ENCODE measurements at regions not wholly inside any gene's neighbourhood (a gene's known extent, or its start where the extent isn't known, plus 50 kb on each side); places are given as distances from the start of the nearest gene placed in this dataset.
"Not testable (repeated sequence)": the region's sequence is repeated elsewhere in the genome, so short reads cannot be mapped to it uniquely, and the experiment has no call there.

DNA sequence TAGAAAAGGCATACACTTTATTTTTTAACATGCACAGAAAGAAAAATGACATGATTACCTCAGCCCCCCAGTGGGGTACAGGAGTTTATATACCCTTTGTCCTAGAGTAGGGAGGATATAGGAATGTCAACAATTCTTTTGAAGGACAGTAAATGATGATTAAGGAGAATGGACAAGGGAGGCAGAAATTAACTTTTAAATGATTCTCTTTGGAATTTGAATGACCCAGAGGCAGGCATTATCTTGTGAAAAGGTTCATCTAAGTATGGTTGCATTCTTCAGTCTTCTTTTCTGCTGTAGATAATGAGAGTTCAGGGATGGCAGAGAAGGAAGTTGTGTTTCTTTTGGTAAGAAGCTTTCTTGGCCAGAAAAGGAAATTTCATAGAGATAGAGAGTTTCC is 971.3 kb downstream of the CNTNAP5 start:
- Histone ChIP-seq H3K27me3 (ENCODE audit: control insufficient read depth, insufficient read depth, low read length) (no peaks in the 10 kb centered on the region), H3K9me3 (ENCODE audit: control insufficient read depth in 2 of 3, insufficient read depth in 1 of 3, low read length in 3 of 3) (no peaks in the 10 kb centered on the region), H3K9ac (ENCODE audit: low read length in 3 of 3) (no peak overlapping the region), H3K4me1 (ENCODE audit: control insufficient read depth in 2 of 3, insufficient read depth in 2 of 3, low read depth in 1 of 3, low read length in 3 of 3) (no peaks in the 10 kb centered on the region), H3K27ac (ENCODE audit: low read depth in 2 of 2, low read length in 2 of 2) (no peak overlapping the region), H3K4me3 (ENCODE audit: low read length in 3 of 3) (no peak overlapping the region), H3K36me3 (ENCODE audit: control insufficient read depth in 2 of 3, insufficient read depth in 3 of 3, low read length in 3 of 3) (no peaks in the 10 kb centered on the region)
- intact Hi-C loops (cut with DNase I): no loop called here
- no peak for DNase-seq
- TF ChIP-seq, protein P1, sequence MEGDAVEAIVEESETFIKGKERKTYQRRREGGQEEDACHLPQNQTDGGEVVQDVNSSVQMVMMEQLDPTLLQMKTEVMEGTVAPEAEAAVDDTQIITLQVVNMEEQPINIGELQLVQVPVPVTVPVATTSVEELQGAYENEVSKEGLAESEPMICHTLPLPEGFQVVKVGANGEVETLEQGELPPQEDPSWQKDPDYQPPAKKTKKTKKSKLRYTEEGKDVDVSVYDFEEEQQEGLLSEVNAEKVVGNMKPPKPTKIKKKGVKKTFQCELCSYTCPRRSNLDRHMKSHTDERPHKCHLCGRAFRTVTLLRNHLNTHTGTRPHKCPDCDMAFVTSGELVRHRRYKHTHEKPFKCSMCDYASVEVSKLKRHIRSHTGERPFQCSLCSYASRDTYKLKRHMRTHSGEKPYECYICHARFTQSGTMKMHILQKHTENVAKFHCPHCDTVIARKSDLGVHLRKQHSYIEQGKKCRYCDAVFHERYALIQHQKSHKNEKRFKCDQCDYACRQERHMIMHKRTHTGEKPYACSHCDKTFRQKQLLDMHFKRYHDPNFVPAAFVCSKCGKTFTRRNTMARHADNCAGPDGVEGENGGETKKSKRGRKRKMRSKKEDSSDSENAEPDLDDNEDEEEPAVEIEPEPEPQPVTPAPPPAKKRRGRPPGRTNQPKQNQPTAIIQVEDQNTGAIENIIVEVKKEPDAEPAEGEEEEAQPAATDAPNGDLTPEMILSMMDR (IDR thresholded peaks at IDR 0.05; ENCODE audit: borderline replicate concordance, extremely low read depth, insufficient read depth): no peak
- no peak for FAIRE-seq

DNA sequence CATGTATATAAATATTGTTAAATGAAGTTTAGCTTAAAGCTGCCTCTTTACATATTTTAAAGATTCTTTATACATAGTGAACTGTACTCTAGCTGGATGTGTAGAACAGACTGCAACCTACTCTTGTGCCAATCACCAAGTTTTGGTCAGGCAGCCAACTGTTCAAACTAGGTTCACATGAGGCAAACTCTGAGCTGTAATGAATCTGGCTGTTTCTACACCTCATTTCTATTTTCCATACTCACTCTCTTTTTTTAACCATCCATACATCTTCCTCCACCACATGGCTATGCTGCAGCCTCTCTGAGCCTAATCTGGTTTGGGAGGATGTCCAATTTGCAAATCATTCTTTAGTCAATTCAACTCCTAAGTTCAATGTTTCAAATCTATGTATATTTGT is 974.8 kb downstream of the CNTNAP5 start:
- Histone ChIP-seq H3K9me3 (ENCODE audit: control insufficient read depth in 2 of 3, insufficient read depth in 1 of 3, low read length in 3 of 3) (no peaks in the 10 kb centered on the region), H3K36me3 (ENCODE audit: control insufficient read depth in 2 of 3, insufficient read depth in 3 of 3, low read length in 3 of 3) (no peaks in the 10 kb centered on the region), H3K4me1 (ENCODE audit: control insufficient read depth in 2 of 3, insufficient read depth in 2 of 3, low read depth in 1 of 3, low read length in 3 of 3) (no peaks in the 10 kb centered on the region), H3K9ac (ENCODE audit: low read length in 3 of 3) (no peak overlapping the region), H3K4me3 (ENCODE audit: low read length in 3 of 3) (no peak overlapping the region), H3K27me3 (ENCODE audit: control insufficient read depth, insufficient read depth, low read length) (no peaks in the 10 kb centered on the region), H3K27ac (ENCODE audit: low read depth in 2 of 2, low read length in 2 of 2) (no peak overlapping the region)
- TF ChIP-seq, protein P1 (IDR thresholded peaks at IDR 0.05; ENCODE audit: borderline replicate concordance, extremely low read depth, insufficient read depth): no peak
- DNase-seq (no peak), FAIRE-seq (no peak)
- intact Hi-C loops (cut with DNase I): no loop called here

DNA sequence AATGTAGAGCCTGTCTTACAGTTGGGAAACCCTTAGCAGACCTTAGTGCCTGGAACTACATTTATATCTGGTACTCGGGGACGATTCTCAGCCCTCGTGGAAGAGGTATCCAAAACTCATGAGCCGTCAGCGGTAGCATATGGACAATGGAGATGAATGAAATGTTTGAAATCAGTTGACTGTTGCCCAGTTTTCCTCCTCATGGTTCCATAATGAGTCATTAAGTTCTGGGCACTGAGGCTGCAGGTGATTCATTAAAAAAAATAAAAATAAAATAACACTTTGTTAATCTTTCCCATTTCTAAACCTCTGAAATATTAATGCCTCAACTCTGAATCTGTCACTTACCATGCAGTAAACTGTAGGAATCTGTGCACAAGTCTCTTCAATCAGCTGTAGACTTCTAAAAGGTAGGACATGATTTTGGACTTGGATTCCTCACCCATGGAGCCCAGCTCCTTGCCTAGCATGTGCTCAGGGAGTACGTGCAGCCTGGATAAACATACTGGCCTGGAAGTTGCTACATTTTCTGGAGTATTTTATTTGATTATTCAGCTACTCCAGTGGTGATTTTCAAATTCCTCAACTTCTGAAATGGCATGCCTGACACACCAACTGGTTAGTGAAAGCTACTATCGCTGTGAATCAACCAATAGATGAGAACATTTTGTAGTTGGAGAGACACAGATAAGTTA is 979.2 kb downstream of the CNTNAP5 start:
- Histone ChIP-seq H3K27ac (ENCODE audit: low read depth in 2 of 2, low read length in 2 of 2) (no peak overlapping the region), H3K36me3 (ENCODE audit: control insufficient read depth in 2 of 3, insufficient read depth in 3 of 3, low read length in 3 of 3) (no peaks in the 10 kb centered on the region), H3K4me1 (ENCODE audit: control insufficient read depth in 2 of 3, insufficient read depth in 2 of 3, low read depth in 1 of 3, low read length in 3 of 3) (no peaks in the 10 kb centered on the region), H3K9me3 (ENCODE audit: control insufficient read depth in 2 of 3, insufficient read depth in 1 of 3, low read length in 3 of 3) (no peaks in the 10 kb centered on the region), H3K9ac (ENCODE audit: low read length in 3 of 3) (no peak overlapping the region), H3K27me3 (ENCODE audit: control insufficient read depth, insufficient read depth, low read length) (no peaks in the 10 kb centered on the region), H3K4me3 (ENCODE audit: low read length in 3 of 3) (no peak overlapping the region)
- FAIRE-seq: no peak
- TF ChIP-seq, protein P1 (IDR thresholded peaks at IDR 0.05; ENCODE audit: borderline replicate concordance, extremely low read depth, insufficient read depth): no peak
- DNase-seq: no peak
- intact Hi-C loops (cut with DNase I): no loop called here

DNA sequence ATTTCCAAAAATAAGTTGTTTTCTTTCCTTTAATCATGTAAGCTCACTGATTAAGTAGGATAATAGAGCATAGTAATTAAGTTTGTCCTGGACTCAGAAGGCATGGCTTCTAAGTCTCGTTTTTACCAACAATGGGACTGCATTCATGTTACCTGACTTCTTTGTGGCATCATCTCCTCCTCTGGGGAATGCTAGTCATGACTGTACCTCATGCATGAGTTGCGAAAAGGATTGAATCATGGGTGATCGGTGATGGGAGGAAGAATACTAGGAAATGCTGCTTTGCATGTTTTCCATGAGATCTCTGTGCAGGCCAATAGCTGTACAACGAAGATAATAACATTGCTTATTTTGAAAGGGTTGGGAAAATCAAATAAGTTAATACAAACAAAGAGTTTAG is 981.6 kb downstream of the CNTNAP5 start:
- no peak for FAIRE-seq

DNA sequence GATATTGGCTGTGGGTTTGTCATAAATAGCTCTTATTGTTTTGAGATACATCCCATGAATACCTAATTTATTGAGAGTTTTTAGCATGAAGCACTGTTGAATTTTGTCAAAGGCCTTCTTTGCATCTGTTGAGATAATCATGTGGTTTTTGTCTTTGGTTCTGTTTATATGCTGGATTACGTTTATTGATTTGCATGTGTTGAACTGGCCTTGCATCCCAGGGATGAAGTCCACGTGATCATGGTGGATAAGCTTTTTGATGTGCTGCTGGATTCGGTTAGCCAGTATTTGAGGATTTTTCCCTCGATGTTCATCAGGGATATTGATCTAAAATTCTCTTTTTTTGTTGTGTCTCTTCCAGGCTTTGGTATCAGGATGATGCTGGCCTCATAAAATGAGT is 1003.6 kb downstream of the CNTNAP5 start:
- DNase-seq; H3K4me3 ChIP-seq (ENCODE audit: low read length in 3 of 3); H3K9ac ChIP-seq (ENCODE audit: low read length in 3 of 3); H3K4me1 ChIP-seq (ENCODE audit: control insufficient read depth in 2 of 3, insufficient read depth in 2 of 3, low read depth in 1 of 3, low read length in 3 of 3); H3K27ac ChIP-seq (ENCODE audit: low read depth in 2 of 2, low read length in 2 of 2); H3K9me3 ChIP-seq (ENCODE audit: control insufficient read depth in 2 of 3, insufficient read depth in 1 of 3, low read length in 3 of 3); FAIRE-seq; intact Hi-C loops (cut with DNase I); H3K36me3 ChIP-seq (ENCODE audit: control insufficient read depth in 2 of 3, insufficient read depth in 3 of 3, low read length in 3 of 3); H3K27me3 ChIP-seq (ENCODE audit: control insufficient read depth, insufficient read depth, low read length): not testable (repeated sequence)

More for the DNA sequence above, 981.6 kb downstream of the CNTNAP5 start:
- Histone ChIP-seq H3K36me3 (ENCODE audit: control insufficient read depth in 2 of 3, insufficient read depth in 3 of 3, low read length in 3 of 3) (no peaks in the 10 kb centered on the region), H3K27me3 (ENCODE audit: control insufficient read depth, insufficient read depth, low read length) (no peaks in the 10 kb centered on the region), H3K9me3 (ENCODE audit: control insufficient read depth in 2 of 3, insufficient read depth in 1 of 3, low read length in 3 of 3) (no peaks in the 10 kb centered on the region), H3K4me3 (ENCODE audit: low read length in 3 of 3) (no peak overlapping the region), H3K27ac (ENCODE audit: low read depth in 2 of 2, low read length in 2 of 2) (no peak overlapping the region), H3K4me1 (ENCODE audit: control insufficient read depth in 2 of 3, insufficient read depth in 2 of 3, low read depth in 1 of 3, low read length in 3 of 3) (no peaks in the 10 kb centered on the region), H3K9ac (ENCODE audit: low read length in 3 of 3) (no peak overlapping the region)
- TF ChIP-seq, protein P1 (IDR thresholded peaks at IDR 0.05; ENCODE audit: borderline replicate concordance, extremely low read depth, insufficient read depth): no peak
- intact Hi-C loops (cut with DNase I): no loop called here
- DNase-seq: no peak
